ENCODE measurements at regions not wholly inside any gene's neighbourhood (a gene's known extent, or its start where the extent isn't known, plus 50 kb on each side); places are given as distances from the start of the nearest gene placed in this dataset.
A peak's percentile ranks its signal among the peaks of the same experiment; 100 is the strongest.

GRCh38 chr11:128375961-128376360 is 211.4 kb downstream of the ETS1 start:
- H3K9me3 ChIP-seq (ENCODE audit: insufficient read depth, low read depth, low read length), result no peaks in the 10 kb centered on the region
- no peak for FAIRE-seq
- Mint-ChIP-seq H3K4me1 (ENCODE audit: low read depth, unreplicated experiment) (peaks cover 6% of the 10 kb centered on the region), H3K4me3 (ENCODE audit: unreplicated experiment) (no peak overlapping the region), H3K27me3 (ENCODE audit: low read depth, unreplicated experiment) (no peaks in the 10 kb centered on the region), H3K9me3 (ENCODE audit: unreplicated experiment) (peaks cover 12% of the 10 kb centered on the region), H3K27ac (ENCODE audit: unreplicated experiment) (no peak overlapping the region), H3K36me3 (ENCODE audit: low read depth, unreplicated experiment) (no peaks in the 10 kb centered on the region)
- no peaks in the 10 kb centered on the region for H4K20me1 ChIP-seq (ENCODE audit: insufficient read depth, low read length)
- H3K9ac ChIP-seq (ENCODE audit: low read length), result no peak overlapping the region
- DNase-seq (ENCODE audit: low read depth), result no peak
- TF ChIP-seq, protein P1, sequence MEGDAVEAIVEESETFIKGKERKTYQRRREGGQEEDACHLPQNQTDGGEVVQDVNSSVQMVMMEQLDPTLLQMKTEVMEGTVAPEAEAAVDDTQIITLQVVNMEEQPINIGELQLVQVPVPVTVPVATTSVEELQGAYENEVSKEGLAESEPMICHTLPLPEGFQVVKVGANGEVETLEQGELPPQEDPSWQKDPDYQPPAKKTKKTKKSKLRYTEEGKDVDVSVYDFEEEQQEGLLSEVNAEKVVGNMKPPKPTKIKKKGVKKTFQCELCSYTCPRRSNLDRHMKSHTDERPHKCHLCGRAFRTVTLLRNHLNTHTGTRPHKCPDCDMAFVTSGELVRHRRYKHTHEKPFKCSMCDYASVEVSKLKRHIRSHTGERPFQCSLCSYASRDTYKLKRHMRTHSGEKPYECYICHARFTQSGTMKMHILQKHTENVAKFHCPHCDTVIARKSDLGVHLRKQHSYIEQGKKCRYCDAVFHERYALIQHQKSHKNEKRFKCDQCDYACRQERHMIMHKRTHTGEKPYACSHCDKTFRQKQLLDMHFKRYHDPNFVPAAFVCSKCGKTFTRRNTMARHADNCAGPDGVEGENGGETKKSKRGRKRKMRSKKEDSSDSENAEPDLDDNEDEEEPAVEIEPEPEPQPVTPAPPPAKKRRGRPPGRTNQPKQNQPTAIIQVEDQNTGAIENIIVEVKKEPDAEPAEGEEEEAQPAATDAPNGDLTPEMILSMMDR (IDR thresholded peaks at IDR 0.05; ENCODE audit: insufficient read depth, low read depth, low read length), result no peak
- no peak for TF ChIP-seq EZH2 (IDR thresholded peaks at IDR 0.05; ENCODE audit: insufficient read depth, low read length)
- H2AFZ ChIP-seq (ENCODE audit: low read depth, low read length), result no peak overlapping the region
- H3K27ac ChIP-seq (ENCODE audit: low read depth, low read length), result no peak overlapping the region
- H3K79me2 ChIP-seq (ENCODE audit: insufficient read depth, low read length), result no peaks in the 10 kb centered on the region
- H3K4me1 ChIP-seq (ENCODE audit: insufficient read depth, low read length), result no peaks in the 10 kb centered on the region
- H3K27me3 ChIP-seq (ENCODE audit: insufficient read depth, low read length), result no peaks in the 10 kb centered on the region
- H3K36me3 ChIP-seq (ENCODE audit: insufficient read depth, low read length), result no peaks in the 10 kb centered on the region
- H3K4me3 ChIP-seq (ENCODE audit: insufficient read depth, low read depth, low read length), result no peak overlapping the region
- H3K4me2 ChIP-seq (ENCODE audit: low read length), result no peak overlapping the region

- no peaks in the 10 kb centered on the region for H3K4me1 Mint-ChIP-seq (ENCODE audit: low read depth, unreplicated experiment)
- no peak overlapping the region for H3K27ac Mint-ChIP-seq (ENCODE audit: unreplicated experiment)
- H3K4me3 Mint-ChIP-seq (ENCODE audit: unreplicated experiment), result no peak overlapping the region
- Histone ChIP-seq H2AFZ (ENCODE audit: low read depth, low read length) (no peak overlapping the region), H3K27me3 (ENCODE audit: insufficient read depth, low read length) (no peaks in the 10 kb centered on the region), H3K4me2 (ENCODE audit: low read length) (no peak overlapping the region), H3K9me3 (ENCODE audit: insufficient read depth, low read depth, low read length) (no peaks in the 10 kb centered on the region), H4K20me1 (ENCODE audit: insufficient read depth, low read length) (no peaks in the 10 kb centered on the region), H3K27ac (ENCODE audit: low read depth, low read length) (no peak overlapping the region), H3K4me3 (ENCODE audit: insufficient read depth, low read depth, low read length) (no peak overlapping the region), H3K79me2 (ENCODE audit: insufficient read depth, low read length) (no peaks in the 10 kb centered on the region), H3K36me3 (ENCODE audit: insufficient read depth, low read length) (no peaks in the 10 kb centered on the region), H3K4me1 (ENCODE audit: insufficient read depth, low read length) (no peaks in the 10 kb centered on the region), H3K9ac (ENCODE audit: low read length) (no peak overlapping the region)
- no peak for DNase-seq (ENCODE audit: low read depth)
- peaks cover 8% of the 10 kb centered on the region for H3K9me3 Mint-ChIP-seq (ENCODE audit: unreplicated experiment)
- H3K27me3 Mint-ChIP-seq (ENCODE audit: low read depth, unreplicated experiment), result no peaks in the 10 kb centered on the region
- TF ChIP-seq EZH2 (IDR thresholded peaks at IDR 0.05; ENCODE audit: insufficient read depth, low read length), result no peak
- TF ChIP-seq, protein P1 (IDR thresholded peaks at IDR 0.05; ENCODE audit: insufficient read depth, low read depth, low read length), result no peak
- no peak for FAIRE-seq
- H3K36me3 Mint-ChIP-seq (ENCODE audit: low read depth, unreplicated experiment), result no peaks in the 10 kb centered on the region
These were observed 213.3 kb downstream of the ETS1 start for GRCh38 chr11:128374026-128374425.

- no peaks in the 10 kb centered on the region for H4K20me1 ChIP-seq (ENCODE audit: insufficient read depth, low read length)
- no peaks in the 10 kb centered on the region for H3K4me1 Mint-ChIP-seq (ENCODE audit: low read depth, unreplicated experiment)
- no peaks in the 10 kb centered on the region for H3K79me2 ChIP-seq (ENCODE audit: insufficient read depth, low read length)
- no peaks in the 10 kb centered on the region for H3K4me1 ChIP-seq (ENCODE audit: insufficient read depth, low read length)
- H3K9ac ChIP-seq (ENCODE audit: low read length), result no peak overlapping the region
- no peak overlapping the region for H3K4me3 ChIP-seq (ENCODE audit: insufficient read depth, low read depth, low read length)
- H3K27ac Mint-ChIP-seq (ENCODE audit: unreplicated experiment), result no peak overlapping the region
- H3K9me3 ChIP-seq (ENCODE audit: insufficient read depth, low read depth, low read length), result no peaks in the 10 kb centered on the region
- H3K27ac ChIP-seq (ENCODE audit: low read depth, low read length), result no peak overlapping the region
- no peaks in the 10 kb centered on the region for H3K27me3 Mint-ChIP-seq (ENCODE audit: low read depth, unreplicated experiment)
- FAIRE-seq (peak; percentile 55), DNase-seq (ENCODE audit: low read depth) (no peak)
- H3K9me3 Mint-ChIP-seq (ENCODE audit: unreplicated experiment), result peaks cover 2% of the 10 kb centered on the region
- no peaks in the 10 kb centered on the region for H3K36me3 ChIP-seq (ENCODE audit: insufficient read depth, low read length)
- no peak overlapping the region for H3K4me3 Mint-ChIP-seq (ENCODE audit: unreplicated experiment)
- H3K4me2 ChIP-seq (ENCODE audit: low read length), result no peak overlapping the region
- H3K27me3 ChIP-seq (ENCODE audit: insufficient read depth, low read length), result no peaks in the 10 kb centered on the region
- no peaks in the 10 kb centered on the region for H3K36me3 Mint-ChIP-seq (ENCODE audit: low read depth, unreplicated experiment)
- no peak for TF ChIP-seq EZH2 (IDR thresholded peaks at IDR 0.05; ENCODE audit: insufficient read depth, low read length)
- TF ChIP-seq, protein P1 (IDR thresholded peaks at IDR 0.05; ENCODE audit: insufficient read depth, low read depth, low read length), result no peak
- no peak overlapping the region for H2AFZ ChIP-seq (ENCODE audit: low read depth, low read length)
These were observed 214.4 kb downstream of the ETS1 start for GRCh38 chr11:128372977-128373376.

Measured in astrocyte (in vitro differentiated cells and primary cell).